ENCODE measurements at regions not wholly inside any gene's neighbourhood (a gene's known extent, or its start where the extent isn't known, plus 50 kb on each side); places are given as distances from the start of the nearest gene placed in this dataset.

GRCh38 chr6:122322824-122323223, 76.6 kb upstream of the HSF2 start:
- TF ChIP-seq ZFP36 (IDR thresholded peaks at IDR 0.05; ENCODE audit: borderline replicate concordance, partially characterized antibody) (no peak), CTCF (IDR thresholded peaks at IDR 0.05) (no peak), RAD21 (conservative IDR thresholded peaks at IDR 0.05 in 1 of 2, IDR thresholded peaks at IDR 0.05 in 1 of 2) (no peak), CEBPB (IDR thresholded peaks at IDR 0.05) (no peak), RFX5 (IDR thresholded peaks at IDR 0.05) (no peak), POLR2A (IDR thresholded peaks at IDR 0.05; ENCODE audit: low read length) (no peak), HOXB5 (CRISPR knock-in tag; IDR thresholded peaks at IDR 0.05) (no peak), JUN (IDR thresholded peaks at IDR 0.05) (no peak), MYC (IDR thresholded peaks at IDR 0.05; ENCODE audit: borderline replicate concordance, low read length) (no peak), NR3C1 (IDR thresholded peaks at IDR 0.05) (no peak), RCOR1 (IDR thresholded peaks at IDR 0.05; ENCODE audit: low read depth, low read length) (no peak)
- TF ChIP-seq, protein P1, sequence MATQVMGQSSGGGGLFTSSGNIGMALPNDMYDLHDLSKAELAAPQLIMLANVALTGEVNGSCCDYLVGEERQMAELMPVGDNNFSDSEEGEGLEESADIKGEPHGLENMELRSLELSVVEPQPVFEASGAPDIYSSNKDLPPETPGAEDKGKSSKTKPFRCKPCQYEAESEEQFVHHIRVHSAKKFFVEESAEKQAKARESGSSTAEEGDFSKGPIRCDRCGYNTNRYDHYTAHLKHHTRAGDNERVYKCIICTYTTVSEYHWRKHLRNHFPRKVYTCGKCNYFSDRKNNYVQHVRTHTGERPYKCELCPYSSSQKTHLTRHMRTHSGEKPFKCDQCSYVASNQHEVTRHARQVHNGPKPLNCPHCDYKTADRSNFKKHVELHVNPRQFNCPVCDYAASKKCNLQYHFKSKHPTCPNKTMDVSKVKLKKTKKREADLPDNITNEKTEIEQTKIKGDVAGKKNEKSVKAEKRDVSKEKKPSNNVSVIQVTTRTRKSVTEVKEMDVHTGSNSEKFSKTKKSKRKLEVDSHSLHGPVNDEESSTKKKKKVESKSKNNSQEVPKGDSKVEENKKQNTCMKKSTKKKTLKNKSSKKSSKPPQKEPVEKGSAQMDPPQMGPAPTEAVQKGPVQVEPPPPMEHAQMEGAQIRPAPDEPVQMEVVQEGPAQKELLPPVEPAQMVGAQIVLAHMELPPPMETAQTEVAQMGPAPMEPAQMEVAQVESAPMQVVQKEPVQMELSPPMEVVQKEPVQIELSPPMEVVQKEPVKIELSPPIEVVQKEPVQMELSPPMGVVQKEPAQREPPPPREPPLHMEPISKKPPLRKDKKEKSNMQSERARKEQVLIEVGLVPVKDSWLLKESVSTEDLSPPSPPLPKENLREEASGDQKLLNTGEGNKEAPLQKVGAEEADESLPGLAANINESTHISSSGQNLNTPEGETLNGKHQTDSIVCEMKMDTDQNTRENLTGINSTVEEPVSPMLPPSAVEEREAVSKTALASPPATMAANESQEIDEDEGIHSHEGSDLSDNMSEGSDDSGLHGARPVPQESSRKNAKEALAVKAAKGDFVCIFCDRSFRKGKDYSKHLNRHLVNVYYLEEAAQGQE (IDR thresholded peaks at IDR 0.05) = no peak
- TF ChIP-seq, protein P2, sequence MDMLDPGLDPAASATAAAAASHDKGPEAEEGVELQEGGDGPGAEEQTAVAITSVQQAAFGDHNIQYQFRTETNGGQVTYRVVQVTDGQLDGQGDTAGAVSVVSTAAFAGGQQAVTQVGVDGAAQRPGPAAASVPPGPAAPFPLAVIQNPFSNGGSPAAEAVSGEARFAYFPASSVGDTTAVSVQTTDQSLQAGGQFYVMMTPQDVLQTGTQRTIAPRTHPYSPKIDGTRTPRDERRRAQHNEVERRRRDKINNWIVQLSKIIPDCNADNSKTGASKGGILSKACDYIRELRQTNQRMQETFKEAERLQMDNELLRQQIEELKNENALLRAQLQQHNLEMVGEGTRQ (IDR thresholded peaks at IDR 0.05) = no peak
- TF ChIP-seq, protein P3, sequence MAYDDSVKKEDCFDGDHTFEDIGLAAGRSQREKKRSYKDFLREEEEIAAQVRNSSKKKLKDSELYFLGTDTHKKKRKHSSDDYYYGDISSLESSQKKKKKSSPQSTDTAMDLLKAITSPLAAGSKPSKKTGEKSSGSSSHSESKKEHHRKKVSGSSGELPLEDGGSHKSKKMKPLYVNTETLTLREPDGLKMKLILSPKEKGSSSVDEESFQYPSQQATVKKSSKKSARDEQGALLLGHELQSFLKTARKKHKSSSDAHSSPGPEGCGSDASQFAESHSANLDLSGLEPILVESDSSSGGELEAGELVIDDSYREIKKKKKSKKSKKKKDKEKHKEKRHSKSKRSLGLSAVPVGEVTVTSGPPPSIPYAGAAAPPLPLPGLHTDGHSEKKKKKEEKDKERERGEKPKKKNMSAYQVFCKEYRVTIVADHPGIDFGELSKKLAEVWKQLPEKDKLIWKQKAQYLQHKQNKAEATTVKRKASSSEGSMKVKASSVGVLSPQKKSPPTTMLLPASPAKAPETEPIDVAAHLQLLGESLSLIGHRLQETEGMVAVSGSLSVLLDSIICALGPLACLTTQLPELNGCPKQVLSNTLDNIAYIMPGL (CRISPR knock-in tag; IDR thresholded peaks at IDR 0.05; ENCODE audit: borderline replicate concordance) = no peak

Data from A549 (cell line).